Kidney (tissue), 13 donors: ENCODE measurements at regions not wholly inside any gene's neighbourhood (a gene's known extent, or its start where the extent isn't known, plus 50 kb on each side); places are given as distances from the start of the nearest gene placed in this dataset.

Experiments used
- DNase-seq, 5 donors: peaks; one replicate each; pipeline ENCODE4 v3.0.0-alpha.2; 2013 to 2020
- FAIRE-seq: peaks from 2 replicates; lab custom pipeline; 2012; peaks lifted over from hg19 to GRCh38; lab: Jason Lieb, UNC
- H3K27ac ChIP-seq, 2 donors: one replicate each; pipeline ENCODE4 v1.7.0; 2013; ENCODE audit warnings: low read depth in 2 of 2, low read length in 2 of 2, inconsistent platforms in 1 of 2
- H3K27me3 ChIP-seq: one replicate; pipeline ENCODE4 v1.7.1; 2013; ENCODE audit warnings: low read length, inconsistent platforms; ENCODE audit not compliant: control insufficient read depth, insufficient read depth
- H3K36me3 ChIP-seq, 3 donors: one replicate each; pipeline versions ENCODE4 v1.7.0 to v1.7.1; 2013; ENCODE audit warnings: low read length in 3 of 3, control low read depth in 1 of 3, inconsistent platforms in 1 of 3; ENCODE audit not compliant: insufficient read depth in 3 of 3, control insufficient read depth in 2 of 3
- H3K4me1 ChIP-seq, 3 donors: one replicate each; pipeline versions ENCODE4 v1.7.0 to v1.7.1; 2013; ENCODE audit warnings: low read length in 3 of 3, inconsistent platforms in 1 of 3, low read depth in 1 of 3; ENCODE audit not compliant: control insufficient read depth in 2 of 3, insufficient read depth in 2 of 3
- H3K4me3 ChIP-seq, 3 donors: one replicate each; pipeline versions ENCODE4 v1.7.0 to v1.8.1; 2013; ENCODE audit warnings: low read length in 3 of 3, control low read depth in 1 of 3, inconsistent platforms in 1 of 3
- H3K9ac ChIP-seq, 3 donors: one replicate each; pipeline versions ENCODE4 v1.7.0 to v1.7.1; 2013; ENCODE audit warnings: low read length in 3 of 3, control low read depth in 1 of 3, inconsistent platforms in 1 of 3
- H3K9me3 ChIP-seq, 3 donors: one replicate each; pipeline versions ENCODE4 v1.7.0 to v1.7.1; 2013; ENCODE audit warnings: low read length in 3 of 3, control low read depth in 1 of 3, inconsistent platforms in 1 of 3; ENCODE audit not compliant: control insufficient read depth in 2 of 3, insufficient read depth in 1 of 3
- intact Hi-C: fragments of 100-400 bp; cut with DNase I; formaldehyde crosslinking; loops from one replicate; pipeline ENCODE4 v1.11.1; 2022
- TF ChIP-seq, protein P1 (sequence below): IDR thresholded peaks from 3 replicates; pipeline ENCODE4 v1.5.1; 2012; ENCODE audit warnings: mild to moderate bottlenecking, moderate library complexity, borderline replicate concordance; ENCODE audit not compliant: insufficient read depth; ENCODE audit errors: extremely low read depth
- donor health status: control.
- donor health status: control.
- donor health status: control.
- donor health status: control.
- donor health status: control.
- donor health status: DM: yes; HTN: yes; CAD: no.
- donor health status: Normal renal cell carcinoma (clear cell type).

DNA sequence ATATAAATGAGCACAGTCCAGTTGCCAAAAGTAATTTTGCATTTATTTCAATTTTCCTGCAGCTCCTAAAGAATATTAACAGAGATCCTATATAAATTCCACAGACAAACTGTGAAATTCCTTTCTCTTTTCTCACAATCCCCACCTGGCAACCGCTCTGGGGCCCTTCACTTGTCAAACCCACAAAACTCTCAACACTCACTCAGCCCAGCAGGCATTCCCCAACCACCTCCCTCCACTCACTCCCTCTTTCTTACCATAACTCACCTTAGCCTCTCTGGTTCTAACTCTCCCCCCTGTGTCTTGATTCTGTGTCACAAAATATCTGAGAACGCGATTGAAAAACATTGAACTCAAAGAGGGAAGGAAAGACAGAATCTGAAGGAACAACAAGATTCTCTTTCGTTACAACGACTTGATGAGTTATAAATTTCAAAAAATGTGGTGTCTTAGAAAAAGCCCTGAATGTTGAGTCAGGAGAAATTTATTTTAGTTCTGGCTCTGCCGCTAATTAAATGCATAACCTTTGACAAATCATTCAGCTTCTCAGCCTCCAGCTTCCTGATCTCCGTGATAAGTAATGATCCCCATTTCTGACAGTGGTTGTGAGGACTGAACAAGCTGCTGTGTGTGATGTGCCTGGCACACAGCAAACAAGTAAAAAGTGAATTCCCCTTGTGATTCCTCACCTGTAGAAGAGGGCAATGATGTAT lies 87.9 kb downstream of the UNC5CL start:
- Histone ChIP-seq H3K27me3 (no peaks in the 10 kb centered on the region), H3K36me3 (no peaks in the 10 kb centered on the region), H3K9me3 (no peaks in the 10 kb centered on the region), H3K27ac (no peak overlapping the region), H3K9ac (no peak overlapping the region), H3K4me1 (no peaks in the 10 kb centered on the region), H3K4me3 (no peak overlapping the region)
- FAIRE-seq, result no peak
- DNase-seq, result no peak
- intact Hi-C loops, result no loop called here
- TF ChIP-seq, protein P1, sequence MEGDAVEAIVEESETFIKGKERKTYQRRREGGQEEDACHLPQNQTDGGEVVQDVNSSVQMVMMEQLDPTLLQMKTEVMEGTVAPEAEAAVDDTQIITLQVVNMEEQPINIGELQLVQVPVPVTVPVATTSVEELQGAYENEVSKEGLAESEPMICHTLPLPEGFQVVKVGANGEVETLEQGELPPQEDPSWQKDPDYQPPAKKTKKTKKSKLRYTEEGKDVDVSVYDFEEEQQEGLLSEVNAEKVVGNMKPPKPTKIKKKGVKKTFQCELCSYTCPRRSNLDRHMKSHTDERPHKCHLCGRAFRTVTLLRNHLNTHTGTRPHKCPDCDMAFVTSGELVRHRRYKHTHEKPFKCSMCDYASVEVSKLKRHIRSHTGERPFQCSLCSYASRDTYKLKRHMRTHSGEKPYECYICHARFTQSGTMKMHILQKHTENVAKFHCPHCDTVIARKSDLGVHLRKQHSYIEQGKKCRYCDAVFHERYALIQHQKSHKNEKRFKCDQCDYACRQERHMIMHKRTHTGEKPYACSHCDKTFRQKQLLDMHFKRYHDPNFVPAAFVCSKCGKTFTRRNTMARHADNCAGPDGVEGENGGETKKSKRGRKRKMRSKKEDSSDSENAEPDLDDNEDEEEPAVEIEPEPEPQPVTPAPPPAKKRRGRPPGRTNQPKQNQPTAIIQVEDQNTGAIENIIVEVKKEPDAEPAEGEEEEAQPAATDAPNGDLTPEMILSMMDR, result no peak

DNA sequence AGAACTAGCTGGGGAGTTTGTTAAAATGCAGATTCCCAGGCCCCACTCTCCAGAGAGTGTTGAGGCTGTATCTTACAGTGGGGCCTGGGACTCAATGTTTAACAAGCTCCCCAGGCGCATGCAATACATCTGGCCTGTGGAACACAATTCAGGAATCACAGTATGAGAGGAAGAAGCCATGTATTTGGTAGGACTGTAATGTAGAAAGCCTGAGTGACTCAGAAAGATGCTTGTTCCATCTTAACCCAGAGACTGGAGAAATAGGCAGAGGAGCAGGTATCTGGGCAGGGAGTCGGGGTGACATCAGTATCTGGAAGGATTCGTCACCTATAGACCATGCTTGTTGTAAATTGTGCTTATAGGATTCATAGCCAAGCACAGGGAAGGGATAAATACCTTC lies 90.5 kb downstream of the UNC5CL start:
- no peaks in the 10 kb centered on the region for H3K36me3 ChIP-seq
- TF ChIP-seq, protein P1, result no peak
- no peaks in the 10 kb centered on the region for H3K4me1 ChIP-seq
- DNase-seq, result no peak
- no peak overlapping the region for H3K27ac ChIP-seq
- FAIRE-seq, result no peak
- no peaks in the 10 kb centered on the region for H3K27me3 ChIP-seq
- intact Hi-C loops, result no loop called here
- H3K9me3 ChIP-seq, result no peaks in the 10 kb centered on the region
- no peak overlapping the region for H3K4me3 ChIP-seq
- no peak overlapping the region for H3K9ac ChIP-seq

DNA sequence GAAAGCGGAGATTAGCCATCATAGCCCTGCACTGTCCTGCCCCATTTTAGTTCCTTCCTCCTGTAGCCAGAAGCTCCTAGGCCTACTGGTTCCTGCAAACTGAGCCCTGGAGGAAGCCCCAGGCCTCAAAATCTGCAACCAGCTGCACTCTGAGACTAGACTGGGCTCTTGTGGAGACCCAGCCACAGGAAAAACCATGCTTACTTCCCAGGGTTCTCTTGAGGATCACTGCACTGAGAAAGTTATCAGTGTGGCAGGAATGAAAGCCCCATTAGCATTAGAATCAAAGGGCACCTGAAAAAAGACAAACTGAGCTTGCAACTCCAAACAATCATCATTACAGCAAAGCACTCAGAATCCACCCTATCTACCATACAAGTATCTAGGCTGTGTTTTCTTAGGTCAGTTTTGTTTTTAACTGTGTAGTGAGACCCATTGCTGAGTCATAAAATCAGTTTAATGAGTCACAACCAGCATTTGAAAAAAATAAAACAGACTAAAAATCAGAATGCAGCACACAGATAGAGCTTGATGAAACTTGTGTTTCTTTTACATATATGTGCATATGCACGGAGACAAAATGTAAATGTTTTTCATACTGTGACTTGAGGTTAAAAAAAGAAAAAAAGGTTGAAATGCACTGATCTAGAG lies 91.0 kb downstream of the UNC5CL start:
- FAIRE-seq (no peak), DNase-seq (no peak)
- intact Hi-C loops, result no loop called here
- Histone ChIP-seq H3K4me3 (no peak overlapping the region), H3K4me1 (no peaks in the 10 kb centered on the region), H3K27ac (no peak overlapping the region), H3K36me3 (no peaks in the 10 kb centered on the region), H3K9ac (no peak overlapping the region), H3K27me3 (no peaks in the 10 kb centered on the region), H3K9me3 (no peaks in the 10 kb centered on the region)
- TF ChIP-seq, protein P1, result no peak
